HFFc6 (cell line): ENCODE measurements at regions not wholly inside any gene's neighbourhood (a gene's known extent, or its start where the extent isn't known, plus 50 kb on each side); places are given as distances from the start of the nearest gene placed in this dataset.

Source experiments
- DNase-seq: peaks from one replicate; pipeline ENCODE4 v3.0.0-alpha.2; 2018
- H3K27ac Mint-ChIP-seq: 2 replicates; pipeline ENCODE4 v1.8.0; 2020; ENCODE audit warnings: mild to moderate bottlenecking, mixed read lengths
- H3K27me3 Mint-ChIP-seq: 2 replicates; pipeline ENCODE4 v1.8.0; 2021; ENCODE audit warnings: mild to moderate bottlenecking, moderate library complexity, mixed read lengths; ENCODE audit not compliant: insufficient read depth
- H3K36me3 Mint-ChIP-seq: 2 replicates; pipeline ENCODE4 v1.8.0; 2021; ENCODE audit warnings: low read depth, mixed read lengths
- H3K4me1 Mint-ChIP-seq: 2 replicates; pipeline ENCODE4 v1.8.0; 2020; ENCODE audit warnings: low read depth, mixed read lengths
- H3K4me3 Mint-ChIP-seq: 2 replicates; pipeline ENCODE4 v1.8.0; 2020; ENCODE audit warnings: mild to moderate bottlenecking, moderate library complexity, mixed read lengths
- H3K9me3 Mint-ChIP-seq: 2 replicates; pipeline ENCODE4 v1.8.0; 2020; ENCODE audit warnings: mild to moderate bottlenecking, mixed read lengths
- TF ChIP-seq, protein P1 (sequence below): fragments of 200-600 bp; sonication (generic); IDR thresholded peaks from 2 replicates; pipeline ENCODE4 v1.5.0; 2021; ENCODE audit warnings: antibody characterized with exemption, mild to moderate bottlenecking

- Mint-ChIP-seq H3K27ac (no peak overlapping the region), H3K27me3 (no peaks in the 10 kb centered on the region; the same call in 1 of the 2 replicates), H3K9me3 (no peaks in the 10 kb centered on the region), H3K4me3 (no peak overlapping the region), H3K4me1 (no peaks in the 10 kb centered on the region), H3K36me3 (no peaks in the 10 kb centered on the region)
- DNase-seq = no peak
- TF ChIP-seq, protein P1, sequence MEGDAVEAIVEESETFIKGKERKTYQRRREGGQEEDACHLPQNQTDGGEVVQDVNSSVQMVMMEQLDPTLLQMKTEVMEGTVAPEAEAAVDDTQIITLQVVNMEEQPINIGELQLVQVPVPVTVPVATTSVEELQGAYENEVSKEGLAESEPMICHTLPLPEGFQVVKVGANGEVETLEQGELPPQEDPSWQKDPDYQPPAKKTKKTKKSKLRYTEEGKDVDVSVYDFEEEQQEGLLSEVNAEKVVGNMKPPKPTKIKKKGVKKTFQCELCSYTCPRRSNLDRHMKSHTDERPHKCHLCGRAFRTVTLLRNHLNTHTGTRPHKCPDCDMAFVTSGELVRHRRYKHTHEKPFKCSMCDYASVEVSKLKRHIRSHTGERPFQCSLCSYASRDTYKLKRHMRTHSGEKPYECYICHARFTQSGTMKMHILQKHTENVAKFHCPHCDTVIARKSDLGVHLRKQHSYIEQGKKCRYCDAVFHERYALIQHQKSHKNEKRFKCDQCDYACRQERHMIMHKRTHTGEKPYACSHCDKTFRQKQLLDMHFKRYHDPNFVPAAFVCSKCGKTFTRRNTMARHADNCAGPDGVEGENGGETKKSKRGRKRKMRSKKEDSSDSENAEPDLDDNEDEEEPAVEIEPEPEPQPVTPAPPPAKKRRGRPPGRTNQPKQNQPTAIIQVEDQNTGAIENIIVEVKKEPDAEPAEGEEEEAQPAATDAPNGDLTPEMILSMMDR = no peak
Measured at GRCh38 chr5:39945870-39946269, 521.1 kb upstream of the DAB2 start.

GRCh38 chr5:39943811-39944210 lies 519.0 kb upstream of the DAB2 start:
- no peak overlapping the region for H3K4me3 Mint-ChIP-seq
- TF ChIP-seq, protein P1 = no peak
- H3K27ac Mint-ChIP-seq = no peak overlapping the region
- H3K9me3 Mint-ChIP-seq = no peaks in the 10 kb centered on the region
- no peaks in the 10 kb centered on the region for H3K36me3 Mint-ChIP-seq
- H3K27me3 Mint-ChIP-seq = no peaks in the 10 kb centered on the region; the same call in 1 of the 2 replicates
- no peak for DNase-seq
- H3K4me1 Mint-ChIP-seq = no peaks in the 10 kb centered on the region

DNA sequence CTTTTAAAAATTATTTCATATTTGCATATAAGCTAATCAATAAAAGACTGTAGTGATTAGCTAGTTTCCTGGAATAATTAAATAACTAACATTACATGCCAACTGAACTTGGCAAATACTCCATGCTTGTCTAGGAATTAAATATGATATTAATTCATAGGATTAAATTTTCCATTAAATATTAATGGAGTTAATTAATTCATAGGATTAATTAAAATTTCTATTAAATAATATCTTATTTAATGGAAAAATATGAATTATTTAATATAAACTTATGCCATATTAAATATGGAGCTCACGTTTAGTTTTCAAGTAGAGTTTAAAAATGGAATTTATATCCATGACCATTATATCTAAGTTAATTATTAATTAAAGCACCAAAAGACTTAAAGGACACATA lies 517.8 kb upstream of the DAB2 start:
- TF ChIP-seq, protein P1 = no peak
- no peaks in the 10 kb centered on the region for H3K4me1 Mint-ChIP-seq
- no peaks in the 10 kb centered on the region; the same call in 1 of the 2 replicates for H3K27me3 Mint-ChIP-seq
- no peak overlapping the region for H3K4me3 Mint-ChIP-seq
- no peak overlapping the region for H3K27ac Mint-ChIP-seq
- H3K9me3 Mint-ChIP-seq = no peaks in the 10 kb centered on the region
- no peak for DNase-seq
- no peaks in the 10 kb centered on the region for H3K36me3 Mint-ChIP-seq

GRCh38 chr5:39941416-39941815 lies 516.6 kb upstream of the DAB2 start:
- H3K9me3 Mint-ChIP-seq = no peaks in the 10 kb centered on the region
- no peaks in the 10 kb centered on the region for H3K4me1 Mint-ChIP-seq

DNA sequence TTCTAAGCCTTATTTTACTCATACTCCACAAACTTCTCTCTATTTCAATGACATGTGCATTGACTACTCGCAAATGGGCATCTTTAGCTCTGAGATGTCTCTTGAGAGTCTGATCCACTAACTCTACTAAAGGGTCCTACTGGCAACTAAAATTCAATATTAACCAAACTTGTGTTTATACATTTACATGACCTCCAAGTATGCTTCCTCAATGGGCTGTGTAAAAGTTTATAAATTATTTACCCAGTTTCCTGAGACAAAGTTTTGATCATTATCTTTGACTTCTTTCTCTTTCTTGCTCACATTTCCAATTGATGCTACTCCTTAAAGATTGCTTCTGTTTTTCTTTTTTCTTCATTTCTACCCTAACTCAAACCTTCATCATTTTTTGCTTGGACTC lies 510.1 kb upstream of the DAB2 start:
- peaks cover 4% of the 10 kb centered on the region for H3K27me3 Mint-ChIP-seq

More at GRCh38 chr5:39941416-39941815, 516.6 kb upstream of the DAB2 start:
- no peak overlapping the region for H3K4me3 Mint-ChIP-seq
- no peak overlapping the region for H3K27ac Mint-ChIP-seq
- no peaks in the 10 kb centered on the region; the same call in 1 of the 2 replicates for H3K27me3 Mint-ChIP-seq
- no peaks in the 10 kb centered on the region for H3K36me3 Mint-ChIP-seq
- TF ChIP-seq, protein P1 = no peak
- DNase-seq = no peak

More for the DNA sequence above, 510.1 kb upstream of the DAB2 start:
- Mint-ChIP-seq H3K4me1 (no peaks in the 10 kb centered on the region), H3K9me3 (no peaks in the 10 kb centered on the region), H3K27ac (no peak overlapping the region), H3K4me3 (no peak overlapping the region), H3K36me3 (no peaks in the 10 kb centered on the region)
- DNase-seq = no peak
- TF ChIP-seq, protein P1 = no peak
